HepG2 (cell line): ENCODE measurements at regions not wholly inside any gene's neighbourhood (a gene's known extent, or its start where the extent isn't known, plus 50 kb on each side); places are given as distances from the start of the nearest gene placed in this dataset.

Experiments
- ATAC-seq: fragments of 200-7000 bp; cut with Tn5 transposase; 3 replicates; pipeline ENCODE4 v1.9.1; 2020; ENCODE audit warnings: mild to moderate bottlenecking, moderate library complexity
- BruUV-seq: library from RNA; stranded (reverse); fragments of 400-500 nt; replicated peaks from 2 replicates; lab custom pipeline; 2021; lab: Mats Ljungman, UMichigan
- CTCF ChIA-PET: fragments of 300-600 bp; formaldehyde crosslinking; extraction: SDS; loops from one replicate; lab custom pipeline; 2021; ENCODE audit warnings: low total read pairs, inconsistent platforms, low intra/inter-chr PET ratio; lab: Yijun Ruan, JAX
- POLR2A ChIA-PET: fragments of 350-600 bp; sonication (Branson Sonifier 250); formaldehyde crosslinking; loops from one replicate; lab custom pipeline; 2020; ENCODE audit warnings: antibody characterized with exemption, inconsistent platforms; lab: Yijun Ruan, JAX
- DNase-seq: peaks from one replicate; pipeline ENCODE4 v3.0.0-alpha.2; 2015; ENCODE audit warnings: low spot score
- FAIRE-seq: peaks from 3 replicates; lab custom pipeline; 2011; peaks lifted over from hg19 to GRCh38; lab: Jason Lieb, UNC
- H2AFZ ChIP-seq: one replicate; pipeline ENCODE4 v1.6.1; 2011; ENCODE audit warnings: low read length, inconsistent platforms
- H3K27ac ChIP-seq: fragments of 300-600 bp; 3 replicates; pipeline ENCODE4 v1.8.0; 2011; ENCODE audit warnings: mixed run types, mild to moderate bottlenecking, mixed read lengths, low read length, inconsistent platforms; ENCODE audit not compliant: insufficient read depth; ENCODE audit errors: extremely low read length
- H3K27me3 ChIP-seq, 2 experiments: fragments of 200-600 bp in 1 of 2; 2 replicates in 1 of 2; 3 replicates in 1 of 2; pipeline versions ENCODE4 v1.6.0 to v1.8.0; 2011; ENCODE audit warnings: low read length in 2 of 2, mild to moderate bottlenecking in 2 of 2, moderate library complexity in 2 of 2, inconsistent platforms in 1 of 2; ENCODE audit not compliant: insufficient read depth in 2 of 2, control insufficient read depth in 1 of 2
- H3K36me3 ChIP-seq, 2 experiments: fragments of 200-600 bp in 1 of 2; replicated peaks in 1 of 2; 2 replicates in 1 of 2; 3 replicates in 1 of 2; pipeline versions ENCODE4 v1.5.1 to v1.8.0; 2011; ENCODE audit warnings: low read length in 2 of 2, inconsistent platforms in 1 of 2; ENCODE audit not compliant: insufficient read depth in 2 of 2, control insufficient read depth in 1 of 2
- H3K4me1 ChIP-seq: 2 replicates; pipeline ENCODE4 v1.5.1; 2012; ENCODE audit warnings: low read length, inconsistent platforms; ENCODE audit not compliant: insufficient read depth
- H3K4me2 ChIP-seq: 2 replicates; pipeline ENCODE4 v1.6.0; 2011; ENCODE audit warnings: low read depth, low read length, inconsistent platforms
- H3K4me3 ChIP-seq, 3 experiments: fragments of 200-600 bp in 1 of 3; sonication (generic), shearing (Covaris generic) in 1 of 3; replicated peaks in 1 of 3; 2 replicates each; pipeline ENCODE4 v1.5.1; 2011 to 2016; ENCODE audit warnings: low read length in 3 of 3, inconsistent platforms in 2 of 3, low read depth in 2 of 3, mild to moderate bottlenecking in 2 of 3, control low read depth in 1 of 3, mixed read lengths in 1 of 3; ENCODE audit not compliant: insufficient read depth in 1 of 3
- H3K79me2 ChIP-seq: one replicate; pipeline ENCODE4 v1.6.1; 2011; ENCODE audit warnings: low read length, inconsistent platforms; ENCODE audit not compliant: insufficient read depth
- H3K9ac ChIP-seq: 2 replicates; pipeline ENCODE4 v1.6.0; 2011; ENCODE audit warnings: mild to moderate bottlenecking, low read depth, low read length, inconsistent platforms; ENCODE audit not compliant: insufficient read depth
- H3K9me3 ChIP-seq: 2 replicates; pipeline ENCODE4 v1.5.1; 2012; ENCODE audit warnings: mild to moderate bottlenecking, low read length
- H4K20me1 ChIP-seq: 2 replicates; pipeline ENCODE4 v1.6.0; 2011; ENCODE audit warnings: inconsistent platforms, mild to moderate bottlenecking, low read length, moderate library complexity; ENCODE audit not compliant: insufficient read depth
- CBX1 ChIP-seq: IDR thresholded peaks from one replicate; pipeline ENCODE4 v1.6.1; 2016; ENCODE audit warnings: antibody characterized with exemption, low read depth
- FOXK1 ChIP-seq: sonication (generic); formaldehyde crosslinking; IDR thresholded peaks from 2 replicates; pipeline ENCODE4 v1.4.0; 2020; ENCODE audit warnings: low read depth, missing genetic modification reagents, borderline replicate concordance
- GATA4 ChIP-seq: sonication (generic); IDR thresholded peaks from 2 replicates; pipeline ENCODE4 v1.6.1; 2016; ENCODE audit warnings: antibody characterized with exemption, low read depth, borderline replicate concordance
- PITX1 ChIP-seq: sonication (generic); formaldehyde crosslinking; IDR thresholded peaks from 2 replicates; pipeline ENCODE4 v1.5.1; 2020; ENCODE audit warnings: mild to moderate bottlenecking, missing genetic modification reagents
- SMAD9 ChIP-seq: sonication (generic); formaldehyde crosslinking; IDR thresholded peaks from 2 replicates; pipeline ENCODE4 v1.5.1; 2020; ENCODE audit warnings: mild to moderate bottlenecking, missing genetic modification reagents
- TCF12 ChIP-seq, 2 experiments: fragments of 450-650 bp in 1 of 2; sonication (generic) in 1 of 2; formaldehyde crosslinking in 1 of 2; IDR thresholded peaks; 2 replicates each; pipeline versions ENCODE4 v1.6.1 to v1.8.0; 2017 to 2022; ENCODE audit warnings: antibody characterized with exemption in 1 of 2, mild to moderate bottlenecking in 1 of 2, missing genetic modification reagents in 1 of 2, moderate library complexity in 1 of 2
- XBP1 ChIP-seq: sonication (generic); formaldehyde crosslinking; IDR thresholded peaks from 2 replicates; pipeline ENCODE4 v1.5.0; 2020; ENCODE audit warnings: missing genetic modification reagents
- ZFP37 ChIP-seq: sonication (generic); formaldehyde crosslinking; IDR thresholded peaks from 2 replicates; pipeline ENCODE4 v1.4.0; 2020; ENCODE audit warnings: missing genetic modification reagents, borderline replicate concordance
- ZIK1 ChIP-seq: sonication (generic); formaldehyde crosslinking; IDR thresholded peaks from 2 replicates; pipeline ENCODE4 v1.5.0; 2020; ENCODE audit warnings: mild to moderate bottlenecking, low read depth, missing genetic modification reagents, borderline replicate concordance
- ZNF317 ChIP-seq: sonication (generic); formaldehyde crosslinking; IDR thresholded peaks from 2 replicates; pipeline ENCODE4 v1.5.0; 2020; ENCODE audit warnings: mild to moderate bottlenecking, missing genetic modification reagents
- ZNF543 ChIP-seq: sonication (generic); formaldehyde crosslinking; IDR thresholded peaks from 2 replicates; pipeline ENCODE4 v1.4.0; 2020; ENCODE audit warnings: mild to moderate bottlenecking, missing genetic modification reagents
- ZNF768 ChIP-seq: sonication (generic); formaldehyde crosslinking; IDR thresholded peaks from 2 replicates; pipeline ENCODE4 v1.4.0; 2020; ENCODE audit warnings: missing genetic modification reagents
- WGBS: methylation state at CpG from one replicate; pipeline ENCODE4 v1.1.6; 2017; ENCODE audit warnings: low lambda C conversion rate; 5-methylcytosine and 5-hydroxymethylcytosine counted together
- in situ Hi-C: cut with HindIII; loops from 2 replicates; pipeline ENCODE4 v1.10.0; 2017; ENCODE audit warnings: low pct_unique_long_range_greater_than_20kb; ENCODE audit not compliant: extremely low pct_ligation_motif_present
- intact Hi-C: fragments of 100-400 bp; cut with micrococcal nuclease; formaldehyde crosslinking; loops from one replicate; pipeline ENCODE4 v1.10.0; 2022; ENCODE audit not compliant: unreplicated experiment
- TF ChIP-seq, protein P1 (sequence below): sonication (generic); formaldehyde crosslinking; IDR thresholded peaks from 2 replicates; pipeline ENCODE4 v1.8.0; 2022; ENCODE audit warnings: mild to moderate bottlenecking, missing genetic modification reagents
- TF ChIP-seq, protein P2 (sequence below): sonication (generic); formaldehyde crosslinking; IDR thresholded peaks from 2 replicates; pipeline ENCODE4 v1.4.0; 2020; ENCODE audit warnings: missing genetic modification reagents
- TF ChIP-seq, protein P3 (sequence below): sonication (generic); formaldehyde crosslinking; IDR thresholded peaks from 2 replicates; pipeline ENCODE4 v1.9.0; 2021; ENCODE audit warnings: missing genetic modification reagents, mild to moderate bottlenecking, borderline replicate concordance
- TF ChIP-seq, protein P4 (sequence below): sonication (generic); formaldehyde crosslinking; IDR thresholded peaks from 2 replicates; pipeline ENCODE4 v1.5.0; 2020; ENCODE audit warnings: mild to moderate bottlenecking, low read depth, missing genetic modification reagents, borderline replicate concordance

DNA sequence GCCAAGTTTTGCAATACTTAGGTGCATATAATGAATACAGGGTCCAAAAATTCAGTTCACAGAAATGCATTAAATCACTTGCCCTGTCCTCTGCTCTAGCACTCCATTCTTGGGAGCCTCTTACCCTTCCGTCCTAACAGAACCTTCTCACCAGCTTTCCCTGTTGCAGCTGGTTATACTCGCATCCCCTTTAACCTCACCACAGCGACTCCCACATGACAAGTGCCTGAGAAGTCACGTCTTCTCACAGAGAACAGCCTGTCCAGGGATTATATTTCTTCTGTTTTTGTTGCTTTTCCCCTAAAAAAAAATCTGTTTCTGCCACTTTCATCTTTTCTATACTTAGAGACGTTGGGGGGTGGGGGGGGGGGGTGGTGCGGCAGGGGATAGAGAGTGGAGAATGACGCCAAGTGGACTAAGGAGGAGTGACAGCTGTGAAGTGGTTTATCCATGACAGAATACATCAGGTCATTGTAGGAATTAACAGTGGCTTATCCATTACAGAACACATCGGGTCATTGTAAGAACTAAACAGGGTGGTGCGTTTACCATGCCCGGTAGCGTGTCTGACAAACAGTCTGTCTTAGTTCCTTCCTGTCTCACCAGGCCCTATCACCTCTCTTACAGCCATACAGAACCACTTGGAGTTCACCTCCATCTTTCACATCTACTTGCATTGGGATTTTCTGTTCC, 117.6 kb downstream of the UBE2U start:
- H3K9me3 ChIP-seq, result no peaks in the 10 kb centered on the region
- ChIA-PET CTCF (no interaction called here), POLR2A (no interaction called here)
- intact Hi-C loops, result no loop called here
- no peaks in the 10 kb centered on the region for H4K20me1 ChIP-seq
- DNase-seq, result no peak
- no peaks in the 10 kb centered on the region for H3K27me3 ChIP-seq
- no peaks in the 10 kb centered on the region for H3K79me2 ChIP-seq
- ATAC-seq, result no peak
- 58% methylated on average over 11 of the region's 11 CpGs for WGBS
- no peaks in the 10 kb centered on the region for H3K4me1 ChIP-seq
- H2AFZ ChIP-seq, result no peak overlapping the region
- no TSS peak for BruUV-seq
- H3K4me3 ChIP-seq, result no peak overlapping the region
- H3K27ac ChIP-seq, result no peak overlapping the region
- no peaks in the 10 kb centered on the region for H3K36me3 ChIP-seq
- no peak overlapping the region for H3K9ac ChIP-seq
- H3K4me2 ChIP-seq, result no peak overlapping the region
- no peak for FAIRE-seq
- in situ Hi-C loops, result no loop called here
- TF ChIP-seq SMAD9 (CRISPR knock-in tag), result no peak
- TF ChIP-seq ZFP37 (CRISPR knock-in tag), result no peak
- TF ChIP-seq ZNF543 (CRISPR knock-in tag), result no peak
- TF ChIP-seq TCF12 (IDR thresholded peaks at IDR 0.05), result no peak
- TF ChIP-seq TCF12 (CRISPR knock-in tag; IDR thresholded peaks at IDR 0.05), result no peak
- no peak for TF ChIP-seq CBX1
- TF ChIP-seq, protein P1, sequence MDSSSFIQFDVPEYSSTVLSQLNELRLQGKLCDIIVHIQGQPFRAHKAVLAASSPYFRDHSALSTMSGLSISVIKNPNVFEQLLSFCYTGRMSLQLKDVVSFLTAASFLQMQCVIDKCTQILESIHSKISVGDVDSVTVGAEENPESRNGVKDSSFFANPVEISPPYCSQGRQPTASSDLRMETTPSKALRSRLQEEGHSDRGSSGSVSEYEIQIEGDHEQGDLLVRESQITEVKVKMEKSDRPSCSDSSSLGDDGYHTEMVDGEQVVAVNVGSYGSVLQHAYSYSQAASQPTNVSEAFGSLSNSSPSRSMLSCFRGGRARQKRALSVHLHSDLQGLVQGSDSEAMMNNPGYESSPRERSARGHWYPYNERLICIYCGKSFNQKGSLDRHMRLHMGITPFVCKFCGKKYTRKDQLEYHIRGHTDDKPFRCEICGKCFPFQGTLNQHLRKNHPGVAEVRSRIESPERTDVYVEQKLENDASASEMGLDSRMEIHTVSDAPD (CRISPR knock-in tag), result no peak
- TF ChIP-seq, protein P2, sequence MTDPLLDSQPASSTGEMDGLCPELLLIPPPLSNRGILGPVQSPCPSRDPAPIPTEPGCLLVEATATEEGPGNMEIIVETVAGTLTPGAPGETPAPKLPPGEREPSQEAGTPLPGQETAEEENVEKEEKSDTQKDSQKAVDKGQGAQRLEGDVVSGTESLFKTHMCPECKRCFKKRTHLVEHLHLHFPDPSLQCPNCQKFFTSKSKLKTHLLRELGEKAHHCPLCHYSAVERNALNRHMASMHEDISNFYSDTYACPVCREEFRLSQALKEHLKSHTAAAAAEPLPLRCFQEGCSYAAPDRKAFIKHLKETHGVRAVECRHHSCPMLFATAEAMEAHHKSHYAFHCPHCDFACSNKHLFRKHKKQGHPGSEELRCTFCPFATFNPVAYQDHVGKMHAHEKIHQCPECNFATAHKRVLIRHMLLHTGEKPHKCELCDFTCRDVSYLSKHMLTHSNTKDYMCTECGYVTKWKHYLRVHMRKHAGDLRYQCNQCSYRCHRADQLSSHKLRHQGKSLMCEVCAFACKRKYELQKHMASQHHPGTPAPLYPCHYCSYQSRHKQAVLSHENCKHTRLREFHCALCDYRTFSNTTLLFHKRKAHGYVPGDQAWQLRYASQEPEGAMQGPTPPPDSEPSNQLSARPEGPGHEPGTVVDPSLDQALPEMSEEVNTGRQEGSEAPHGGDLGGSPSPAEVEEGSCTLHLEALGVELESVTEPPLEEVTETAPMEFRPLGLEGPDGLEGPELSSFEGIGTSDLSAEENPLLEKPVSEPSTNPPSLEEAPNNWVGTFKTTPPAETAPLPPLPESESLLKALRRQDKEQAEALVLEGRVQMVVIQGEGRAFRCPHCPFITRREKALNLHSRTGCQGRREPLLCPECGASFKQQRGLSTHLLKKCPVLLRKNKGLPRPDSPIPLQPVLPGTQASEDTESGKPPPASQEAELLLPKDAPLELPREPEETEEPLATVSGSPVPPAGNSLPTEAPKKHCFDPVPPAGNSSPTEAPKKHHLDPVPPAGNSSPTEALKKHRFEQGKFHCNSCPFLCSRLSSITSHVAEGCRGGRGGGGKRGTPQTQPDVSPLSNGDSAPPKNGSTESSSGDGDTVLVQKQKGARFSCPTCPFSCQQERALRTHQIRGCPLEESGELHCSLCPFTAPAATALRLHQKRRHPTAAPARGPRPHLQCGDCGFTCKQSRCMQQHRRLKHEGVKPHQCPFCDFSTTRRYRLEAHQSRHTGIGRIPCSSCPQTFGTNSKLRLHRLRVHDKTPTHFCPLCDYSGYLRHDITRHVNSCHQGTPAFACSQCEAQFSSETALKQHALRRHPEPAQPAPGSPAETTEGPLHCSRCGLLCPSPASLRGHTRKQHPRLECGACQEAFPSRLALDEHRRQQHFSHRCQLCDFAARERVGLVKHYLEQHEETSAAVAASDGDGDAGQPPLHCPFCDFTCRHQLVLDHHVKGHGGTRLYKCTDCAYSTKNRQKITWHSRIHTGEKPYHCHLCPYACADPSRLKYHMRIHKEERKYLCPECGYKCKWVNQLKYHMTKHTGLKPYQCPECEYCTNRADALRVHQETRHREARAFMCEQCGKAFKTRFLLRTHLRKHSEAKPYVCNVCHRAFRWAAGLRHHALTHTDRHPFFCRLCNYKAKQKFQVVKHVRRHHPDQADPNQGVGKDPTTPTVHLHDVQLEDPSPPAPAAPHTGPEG (CRISPR knock-in tag), result no peak
- TF ChIP-seq ZNF768 (CRISPR knock-in tag), result no peak
- TF ChIP-seq, protein P3, sequence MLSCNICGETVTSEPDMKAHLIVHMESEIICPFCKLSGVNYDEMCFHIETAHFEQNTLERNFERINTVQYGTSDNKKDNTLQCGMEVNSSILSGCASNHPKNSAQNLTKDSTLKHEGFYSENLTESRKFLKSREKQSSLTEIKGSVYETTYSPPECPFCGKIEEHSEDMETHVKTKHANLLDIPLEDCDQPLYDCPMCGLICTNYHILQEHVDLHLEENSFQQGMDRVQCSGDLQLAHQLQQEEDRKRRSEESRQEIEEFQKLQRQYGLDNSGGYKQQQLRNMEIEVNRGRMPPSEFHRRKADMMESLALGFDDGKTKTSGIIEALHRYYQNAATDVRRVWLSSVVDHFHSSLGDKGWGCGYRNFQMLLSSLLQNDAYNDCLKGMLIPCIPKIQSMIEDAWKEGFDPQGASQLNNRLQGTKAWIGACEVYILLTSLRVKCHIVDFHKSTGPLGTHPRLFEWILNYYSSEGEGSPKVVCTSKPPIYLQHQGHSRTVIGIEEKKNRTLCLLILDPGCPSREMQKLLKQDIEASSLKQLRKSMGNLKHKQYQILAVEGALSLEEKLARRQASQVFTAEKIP (CRISPR knock-in tag), result no peak
- no peak for TF ChIP-seq PITX1 (CRISPR knock-in tag)
- no peak for TF ChIP-seq FOXK1
- TF ChIP-seq ZNF317 (CRISPR knock-in tag), result no peak
- TF ChIP-seq, protein P4, sequence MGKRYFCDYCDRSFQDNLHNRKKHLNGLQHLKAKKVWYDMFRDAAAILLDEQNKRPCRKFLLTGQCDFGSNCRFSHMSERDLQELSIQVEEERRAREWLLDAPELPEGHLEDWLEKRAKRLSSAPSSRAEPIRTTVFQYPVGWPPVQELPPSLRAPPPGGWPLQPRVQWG (CRISPR knock-in tag), result no peak
- TF ChIP-seq XBP1 (CRISPR knock-in tag), result no peak
- no peak for TF ChIP-seq GATA4
- TF ChIP-seq ZIK1 (CRISPR knock-in tag), result no peak
